M059J (cell line): ENCODE measurements at regions not wholly inside any gene's neighbourhood (a gene's known extent, or its start where the extent isn't known, plus 50 kb on each side); places are given as distances from the start of the nearest gene placed in this dataset.

ENCODE experiments used
- DNase-seq: peaks from one replicate; pipeline ENCODE4 v3.0.0-alpha.2; 2012; ENCODE audit warnings: low read depth

- DNase-seq = no peak
These were observed 468.7 kb downstream of the NOVA1 start for GRCh38 chr14:26128931-26129671.

GRCh38 chr14:26124896-26125438, 472.9 kb downstream of the NOVA1 start:
- no peak for DNase-seq

- DNase-seq = no peak
These were observed 474.4 kb downstream of the NOVA1 start for GRCh38 chr14:26123459-26123858.

- no peak for DNase-seq
These were observed 476.7 kb downstream of the NOVA1 start for GRCh38 chr14:26121181-26121580.

DNA sequence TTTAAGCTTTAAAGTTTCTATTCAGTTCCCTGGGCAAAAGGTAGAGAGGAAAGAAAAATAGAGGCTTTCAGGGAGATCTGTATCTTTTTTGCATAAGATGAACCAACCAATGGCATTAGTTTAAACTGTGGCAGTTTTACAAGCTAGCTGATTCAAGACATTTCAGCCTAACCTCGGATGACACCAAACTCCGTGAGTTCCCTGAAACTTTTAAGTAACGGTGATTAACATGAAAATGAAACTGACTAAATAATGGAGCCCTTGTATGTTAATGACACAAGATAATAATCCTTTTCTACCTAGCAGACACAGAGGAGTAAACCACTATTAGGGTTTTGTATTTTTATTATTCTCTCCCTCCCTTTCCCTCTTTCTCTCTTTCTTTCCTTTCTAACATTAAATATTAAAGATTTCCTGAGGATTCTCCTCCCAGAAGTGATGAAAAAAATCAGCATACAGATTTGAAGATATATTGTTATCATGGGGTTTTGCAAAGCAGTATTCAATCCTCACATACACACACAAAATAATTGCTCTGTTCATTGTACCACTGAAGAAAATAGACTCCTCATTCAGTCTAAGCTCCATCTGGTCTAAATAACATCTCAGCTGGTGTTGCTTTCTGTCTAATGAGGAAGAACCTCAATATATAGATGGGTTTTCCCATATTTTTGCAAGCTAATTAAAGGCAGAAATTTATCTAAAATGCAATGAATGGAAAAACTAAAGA, 483.8 kb downstream of the NOVA1 start:
- no peak for DNase-seq

DNA sequence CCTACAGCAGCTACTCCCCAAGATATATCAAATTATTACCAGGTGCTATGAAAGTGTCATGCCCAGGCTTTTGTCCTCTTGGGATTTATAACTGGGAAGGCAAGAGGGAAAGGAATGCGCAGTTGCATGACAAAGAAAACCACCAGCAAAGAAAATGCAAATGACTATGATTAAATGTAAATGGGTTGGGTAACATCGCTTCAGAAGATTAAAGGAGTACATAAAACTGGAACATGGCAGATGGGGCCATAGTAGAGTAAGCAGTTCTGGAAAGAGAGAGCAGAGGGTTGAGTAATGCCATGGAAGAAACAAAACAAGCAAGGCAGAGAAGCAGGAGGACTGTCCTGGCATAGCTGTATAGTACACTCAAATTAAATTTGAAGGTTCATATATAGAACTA, 493.1 kb downstream of the NOVA1 start:
- no peak for DNase-seq

DNA sequence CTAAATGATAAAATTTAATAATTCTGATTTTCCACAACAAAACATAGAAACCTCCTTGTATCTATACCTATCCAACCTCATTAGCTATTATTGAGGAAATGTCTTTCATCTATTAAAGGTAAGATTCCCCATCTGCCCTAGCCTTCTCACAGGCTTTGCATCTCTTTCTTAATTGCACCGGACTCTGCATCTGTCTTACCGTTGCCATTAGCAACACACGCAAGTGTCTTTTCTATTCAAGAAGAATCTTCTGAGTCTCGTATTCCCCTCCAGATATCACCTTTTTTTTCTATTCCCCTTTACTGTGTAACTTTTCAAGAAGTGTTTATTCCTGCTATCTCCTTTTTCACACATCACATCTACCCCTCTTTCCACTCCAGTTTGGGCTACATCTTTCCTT, 500.0 kb downstream of the NOVA1 start:
- no peak for DNase-seq

GRCh38 chr14:26088275-26088674, 509.6 kb downstream of the NOVA1 start:
- no peak for DNase-seq

DNA sequence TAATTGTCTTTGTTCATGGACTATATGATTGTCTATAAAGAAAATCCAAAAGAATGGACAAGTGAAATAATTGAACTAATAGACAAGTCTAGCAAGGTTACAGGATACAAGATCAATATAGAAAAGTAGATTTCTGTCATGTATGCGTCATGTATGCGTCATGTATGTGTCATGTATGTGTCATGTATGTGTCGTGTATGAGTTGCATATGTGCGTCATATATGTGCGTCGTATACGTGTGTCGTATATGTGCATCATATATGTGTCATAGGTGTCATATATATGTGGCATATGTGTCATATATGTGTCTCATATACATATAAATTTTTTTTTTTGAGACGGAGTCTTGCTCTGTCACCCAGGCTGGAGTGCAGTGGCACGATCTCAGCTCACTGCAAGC, 516.8 kb downstream of the NOVA1 start:
- no peak for DNase-seq

DNA sequence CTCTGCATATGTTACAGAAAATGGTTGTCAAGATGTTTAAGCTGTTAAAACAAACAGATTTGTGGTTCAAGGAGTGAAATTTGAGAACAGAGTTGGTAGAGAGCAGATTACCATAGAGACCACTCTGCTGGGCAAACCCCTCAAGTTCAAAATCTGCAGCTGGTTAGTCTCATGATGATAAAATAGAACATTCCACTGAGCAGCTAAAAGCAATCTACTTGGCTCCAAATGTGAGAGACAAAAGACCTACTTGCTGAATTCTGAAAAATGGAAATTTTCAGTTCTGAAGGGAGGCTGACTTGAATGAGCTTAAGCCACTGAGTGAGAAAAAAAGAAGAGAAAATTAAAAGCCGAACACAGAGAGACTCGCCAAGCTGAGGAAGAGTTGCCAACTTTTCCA, 519.3 kb downstream of the NOVA1 start:
- DNase-seq = no peak

- DNase-seq = no peak
These were observed 522.9 kb downstream of the NOVA1 start for GRCh38 chr14:26074892-26075291.

DNA sequence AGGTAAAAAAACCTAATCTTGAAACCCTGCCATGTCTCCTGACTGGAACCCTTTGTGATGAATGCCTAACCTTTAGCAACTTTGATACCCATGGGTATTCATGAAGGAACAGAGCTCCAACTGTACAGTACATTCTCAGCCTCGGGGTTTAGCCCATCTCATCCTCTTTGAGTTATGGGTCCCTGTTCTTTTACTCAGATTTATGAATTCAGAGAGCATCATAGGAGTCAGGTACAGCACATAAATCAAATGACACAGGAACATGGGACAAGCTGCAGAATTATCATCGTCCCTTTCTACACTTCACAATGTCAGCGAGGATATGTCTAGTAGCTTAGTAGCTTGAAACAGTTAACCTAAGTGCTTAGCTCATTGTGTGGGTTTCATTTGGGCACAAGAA, 527.4 kb downstream of the NOVA1 start:
- no peak for DNase-seq

DNA sequence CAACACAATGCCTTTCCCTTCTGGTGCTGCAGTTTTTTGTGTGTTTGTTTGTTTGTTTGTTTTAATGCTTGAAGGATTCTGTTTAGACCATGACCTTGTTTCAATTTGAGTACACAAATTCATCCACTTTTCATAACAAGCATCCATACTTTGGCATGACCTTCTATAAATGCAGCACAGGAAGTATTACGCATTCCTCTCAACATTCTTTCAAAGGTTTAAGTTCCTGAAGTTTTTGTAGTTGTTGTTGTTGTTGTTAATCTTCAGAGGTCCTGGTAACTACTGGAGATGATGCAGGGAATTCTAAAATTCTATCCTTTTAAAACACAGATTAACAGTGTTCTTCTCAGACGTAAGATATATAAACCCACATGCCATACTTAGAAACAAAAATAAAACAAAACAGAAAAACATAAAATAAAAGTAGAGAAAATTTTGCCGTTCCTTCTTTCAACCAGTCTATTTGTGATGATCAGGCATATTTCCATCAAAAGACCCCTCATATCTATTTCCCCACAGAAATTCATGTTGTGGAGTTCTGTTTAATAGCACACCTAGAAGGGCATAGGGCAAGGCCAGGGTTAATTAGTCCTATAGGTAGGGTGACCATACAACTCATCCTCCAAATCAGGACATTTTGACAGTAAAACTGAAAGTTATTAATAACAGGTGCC, 529.9 kb downstream of the NOVA1 start:
- DNase-seq = no peak

GRCh38 chr14:26067341-26067740, 530.5 kb downstream of the NOVA1 start:
- DNase-seq = no peak

DNA sequence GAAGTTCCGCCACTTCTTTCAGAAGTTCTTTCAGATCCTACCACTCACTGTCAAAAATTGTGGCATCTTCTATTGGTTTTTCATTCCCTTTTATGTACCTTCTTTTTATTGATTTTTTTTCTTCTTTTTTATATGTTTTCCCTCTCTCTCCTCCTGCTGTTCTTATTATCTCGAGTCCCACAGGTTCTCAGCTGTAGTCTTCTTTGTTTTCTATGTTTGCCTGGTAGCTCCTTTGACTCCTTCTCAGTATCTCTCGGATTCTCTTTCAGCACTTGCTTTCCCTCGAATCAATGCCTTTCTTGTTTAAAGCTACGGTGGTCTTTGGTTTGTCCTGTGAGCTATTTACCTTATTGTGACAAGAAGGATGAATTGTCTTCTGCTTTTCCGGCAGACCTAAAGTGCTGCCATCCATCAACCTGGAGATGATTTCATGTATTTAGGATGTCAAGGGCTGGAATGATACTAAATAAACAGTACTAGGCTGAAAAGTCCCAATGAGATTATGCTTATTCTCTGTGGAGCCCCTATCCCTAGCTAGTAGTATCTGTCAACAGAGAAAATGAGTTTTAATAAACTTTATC, 541.7 kb downstream of the NOVA1 start:
- no peak for DNase-seq

DNA sequence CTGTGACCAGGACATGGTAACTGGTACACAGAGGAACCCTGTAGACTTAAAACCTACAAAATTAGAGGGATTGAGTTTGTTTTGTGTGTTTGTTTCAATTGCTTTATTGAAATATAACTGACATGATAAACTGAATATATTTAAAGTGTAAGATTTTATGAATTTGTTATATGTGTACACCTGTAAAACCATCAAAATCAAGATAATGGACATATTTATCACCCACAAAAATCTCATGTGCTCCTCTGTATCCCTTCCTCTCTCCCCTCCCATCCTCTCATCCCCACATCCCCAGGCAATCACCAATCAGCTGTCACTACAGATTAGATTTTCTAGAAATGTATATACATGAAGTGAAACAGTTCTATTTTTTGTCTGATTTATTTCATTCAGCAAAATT, 565.5 kb downstream of the NOVA1 start:
- DNase-seq = no peak

DNA sequence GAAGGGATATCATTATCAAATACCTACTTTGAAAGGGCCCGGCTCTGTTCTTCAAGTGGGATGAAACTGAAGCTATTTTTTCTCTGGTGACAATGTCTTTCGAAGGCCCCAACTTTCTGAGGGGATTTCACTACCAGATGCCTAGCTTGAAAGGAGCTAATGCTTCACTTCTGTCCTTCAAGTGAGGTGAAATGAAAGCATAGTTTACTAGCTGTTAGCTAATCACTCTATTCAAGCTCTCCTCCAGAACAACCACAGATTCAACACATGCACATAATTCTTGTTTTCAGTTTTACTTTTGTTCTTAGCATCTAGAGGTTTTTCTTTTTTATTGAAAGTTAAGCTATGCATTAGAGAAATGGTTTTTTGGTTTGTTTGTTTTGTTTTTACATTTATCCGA, 571.4 kb downstream of the NOVA1 start:
- no peak for DNase-seq

DNA sequence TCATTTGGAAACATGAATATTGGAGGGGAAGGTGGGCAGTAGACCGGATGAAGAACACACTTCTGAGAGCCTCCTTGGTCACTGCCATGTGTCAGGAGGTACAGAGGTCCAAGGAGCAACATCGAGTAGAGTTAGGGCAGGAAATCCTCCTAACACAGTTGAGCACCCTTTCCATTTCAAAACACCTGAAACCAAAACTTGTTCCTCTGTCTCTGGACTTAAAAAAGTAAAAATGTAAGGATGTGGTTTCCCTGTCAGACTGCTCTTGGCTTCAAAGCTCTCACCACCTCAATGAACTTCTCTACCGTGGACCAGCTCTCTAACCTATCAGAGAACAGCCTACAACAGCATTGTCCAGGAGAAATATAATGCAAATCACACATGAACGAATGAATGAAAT, 573.9 kb downstream of the NOVA1 start:
- DNase-seq = no peak

GRCh38 chr14:26021759-26022158, 576.1 kb downstream of the NOVA1 start:
- DNase-seq = no peak

- DNase-seq = no peak
These were observed 580.6 kb downstream of the NOVA1 start for GRCh38 chr14:26017270-26017669.

DNA sequence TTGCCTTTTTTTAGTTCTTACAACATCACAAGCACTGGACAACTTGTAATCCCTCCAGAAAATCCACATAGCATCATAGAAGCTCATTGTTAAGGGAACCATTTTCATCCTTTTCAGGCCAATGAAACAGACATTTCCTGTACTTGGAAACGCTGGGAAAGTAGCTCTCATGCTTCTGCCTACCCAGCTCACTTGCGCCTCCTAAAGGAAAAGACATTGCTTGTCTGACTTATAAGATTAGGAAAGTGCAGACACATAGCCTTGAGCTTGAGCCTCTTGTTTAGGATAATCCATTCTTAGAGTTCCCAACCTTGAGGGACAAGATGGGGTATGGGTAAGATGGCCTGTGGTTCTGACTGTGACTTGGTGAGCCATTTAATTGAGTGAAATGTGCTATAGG, 589.5 kb downstream of the NOVA1 start:
- DNase-seq = no peak

DNA sequence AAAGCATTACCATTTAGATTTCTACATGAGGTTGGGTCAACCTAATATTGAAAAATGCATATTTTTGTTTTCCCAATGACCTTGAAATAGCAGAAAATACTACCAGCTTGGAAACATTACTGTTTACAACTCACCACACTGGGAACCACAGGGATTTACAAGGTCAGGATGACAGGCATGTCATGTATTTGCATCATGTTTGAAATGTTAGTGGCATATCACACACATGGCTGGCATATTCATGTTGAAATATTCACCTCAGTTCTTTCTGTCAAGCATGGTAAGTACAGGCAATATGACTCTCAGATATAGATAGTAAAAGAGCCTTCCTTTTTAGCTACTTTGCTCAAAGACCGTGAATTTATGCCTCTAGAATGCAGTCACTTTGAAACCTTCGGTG, 593.5 kb downstream of the NOVA1 start:
- no peak for DNase-seq
